H1 (cell line): ENCODE measurements at regions not wholly inside any gene's neighbourhood (a gene's known extent, or its start where the extent isn't known, plus 50 kb on each side); places are given as distances from the start of the nearest gene placed in this dataset.

Experiments used
- CTCF ChIA-PET: fragments of 300-600 bp; sonication (Branson Sonifier 250); formaldehyde crosslinking; loops from one replicate; lab custom pipeline; 2021; ENCODE audit not compliant: partially characterized antibody; lab: Charles Lee
- POLR2A ChIA-PET: fragments of 300-600 bp; sonication (Branson Sonifier 250); formaldehyde crosslinking; loops from one replicate; lab custom pipeline; 2021; ENCODE audit warnings: inconsistent platforms; ENCODE audit not compliant: partially characterized antibody; lab: Charles Lee
- DNase-seq, 2 experiments: peaks; one replicate each; pipeline versions ENCODE4 v3.0.0 to v3.0.0-alpha.2; 2010 to 2022; ENCODE audit warnings: low spot score in 2 of 2, low read depth in 1 of 2, mixed read lengths in 1 of 2
- FAIRE-seq: peaks from 2 replicates; lab custom pipeline; 2011; peaks lifted over from hg19 to GRCh38; lab: Jason Lieb, UNC
- H2AFZ ChIP-seq: 2 replicates; pipeline ENCODE4 v1.8.1; 2012; ENCODE audit warnings: low read length, inconsistent platforms
- H2AK5ac ChIP-seq: 2 replicates; pipeline ENCODE4 v1.6.1; 2013; ENCODE audit warnings: low read depth, low read length
- H2BK120ac ChIP-seq: replicated peaks from 2 replicates; pipeline ENCODE3; 2013; ENCODE audit warnings: low read depth, low read length, inconsistent platforms
- H2BK12ac ChIP-seq: 2 replicates; pipeline ENCODE4 v1.6.1; 2013; ENCODE audit warnings: low read depth, low read length
- H2BK15ac ChIP-seq: 2 replicates; pipeline ENCODE4 v1.6.1; 2013; ENCODE audit warnings: low read length
- H2BK20ac ChIP-seq: 2 replicates; pipeline ENCODE4 v1.6.1; 2013; ENCODE audit warnings: low read length
- H2BK5ac ChIP-seq: 2 replicates; pipeline ENCODE4 v1.6.1; 2013; ENCODE audit warnings: low read depth, low read length
- H3K14ac ChIP-seq: 2 replicates; pipeline ENCODE4 v1.6.1; 2013; ENCODE audit warnings: inconsistent platforms; ENCODE audit not compliant: insufficient read length
- H3K18ac ChIP-seq: 2 replicates; pipeline ENCODE4 v1.6.1; 2013; ENCODE audit warnings: low read length; ENCODE audit errors: extremely low read depth
- H3K23ac ChIP-seq: 2 replicates; pipeline ENCODE4 v1.6.1; 2013; ENCODE audit warnings: inconsistent platforms; ENCODE audit not compliant: insufficient read length
- H3K23me2 ChIP-seq: 2 replicates; pipeline ENCODE4 v1.6.1; 2013; ENCODE audit warnings: low read depth, low read length
- H3K27ac ChIP-seq: 2 replicates; pipeline ENCODE4 v1.6.1; 2011; ENCODE audit warnings: low read depth, low read length, inconsistent platforms
- H3K27me3 ChIP-seq, 4 experiments: replicated peaks in 1 of 4; 1 replicate in 1 of 4; 2 replicates in 3 of 4; pipeline versions ENCODE4 v1.6.1 to v1.8.1; 2011 to 2013; ENCODE audit warnings: low read length in 3 of 4, mild to moderate bottlenecking in 3 of 4, inconsistent platforms in 2 of 4, mixed read lengths in 2 of 4, moderate library complexity in 1 of 4; ENCODE audit not compliant: control insufficient read depth in 3 of 4, insufficient read depth in 3 of 4; ENCODE audit errors: extremely low read depth in 1 of 4
- H3K36me3 ChIP-seq, 4 experiments: 2 replicates each; pipeline versions ENCODE4 v1.6.1 to v1.8.1; 2011 to 2013; ENCODE audit warnings: mild to moderate bottlenecking in 4 of 4, low read length in 3 of 4, moderate library complexity in 2 of 4, control low read depth in 1 of 4, inconsistent platforms in 1 of 4; ENCODE audit not compliant: insufficient read depth in 4 of 4, control insufficient read depth in 2 of 4
- H3K4ac ChIP-seq: replicated peaks from 2 replicates; pipeline ENCODE3; 2013; ENCODE audit warnings: low read length, low read depth, mixed read lengths, inconsistent platforms; ENCODE audit not compliant: insufficient read length
- H3K4me1 ChIP-seq, 4 experiments: replicated peaks in 1 of 4; 1 replicate in 1 of 4; 2 replicates in 3 of 4; pipeline versions ENCODE4 v1.6.1 to v1.8.1; 2011 to 2013; ENCODE audit warnings: low read length in 3 of 4, inconsistent platforms in 2 of 4, mixed read lengths in 1 of 4; ENCODE audit not compliant: insufficient read depth in 4 of 4, control insufficient read depth in 3 of 4
- H3K4me2 ChIP-seq, 2 experiments: 2 replicates each; pipeline versions ENCODE4 v1.6.1 to v1.8.1; 2011 to 2013; ENCODE audit warnings: low read depth in 2 of 2, low read length in 2 of 2, control low read depth in 1 of 2, inconsistent platforms in 1 of 2, mild to moderate bottlenecking in 1 of 2; ENCODE audit not compliant: insufficient read depth in 1 of 2
- H3K4me3 ChIP-seq, 4 experiments: fragments of 200-600, 300-600 bp in 1 of 4; sonication (generic), shearing (Covaris generic), sonication (Bioruptor Twin) in 1 of 4; 2 replicates each; pipeline versions ENCODE4 v1.5.1 to v1.8.1; 2011 to 2016; ENCODE audit warnings: low read length in 4 of 4, low read depth in 3 of 4, control low read depth in 2 of 4, inconsistent platforms in 2 of 4, mild to moderate bottlenecking in 2 of 4, mixed read lengths in 1 of 4, moderate library complexity in 1 of 4; ENCODE audit not compliant: insufficient read depth in 2 of 4; ENCODE audit errors: extremely low read depth in 1 of 4
- H3K56ac ChIP-seq: replicated peaks from 2 replicates; pipeline ENCODE3; 2013; ENCODE audit warnings: low read depth, mild to moderate bottlenecking, mixed read lengths, low read length, inconsistent platforms; ENCODE audit not compliant: insufficient read length
- H3K79me1 ChIP-seq: 2 replicates; pipeline ENCODE4 v1.6.1; 2013; ENCODE audit warnings: low read depth, low read length, control low read depth
- H3K79me2 ChIP-seq, 2 experiments: 2 replicates each; pipeline versions ENCODE4 v1.6.1 to v1.8.1; 2012 to 2013; ENCODE audit warnings: low read length in 2 of 2, mild to moderate bottlenecking in 2 of 2, inconsistent platforms in 1 of 2; ENCODE audit not compliant: insufficient read depth in 2 of 2, control insufficient read depth in 1 of 2
- H3K9ac ChIP-seq, 4 experiments: replicated peaks in 1 of 4; 1 replicate in 1 of 4; 2 replicates in 3 of 4; pipeline versions ENCODE4 v1.6.1 to v1.8.1; 2011 to 2013; ENCODE audit warnings: low read depth in 3 of 4, low read length in 3 of 4, control low read depth in 2 of 4, mild to moderate bottlenecking in 2 of 4, moderate library complexity in 2 of 4, inconsistent platforms in 1 of 4; ENCODE audit errors: extremely low read depth in 1 of 4
- H3K9me3 ChIP-seq, 2 experiments: 2 replicates each; pipeline versions ENCODE4 v1.6.1 to v1.8.1; 2012 to 2013; ENCODE audit warnings: mild to moderate bottlenecking in 2 of 2, moderate library complexity in 2 of 2, control low read depth in 1 of 2, inconsistent platforms in 1 of 2, low read depth in 1 of 2, low read length in 1 of 2, mixed read lengths in 1 of 2; ENCODE audit not compliant: insufficient read depth in 2 of 2
- H4K20me1 ChIP-seq, 2 experiments: replicated peaks in 1 of 2; 2 replicates each; pipeline versions ENCODE3 to v1.8.1; 2011 to 2013; ENCODE audit warnings: inconsistent platforms in 2 of 2, low read length in 2 of 2, mild to moderate bottlenecking in 1 of 2; ENCODE audit not compliant: insufficient read depth in 2 of 2, control insufficient read depth in 1 of 2
- H4K5ac ChIP-seq: 2 replicates; pipeline ENCODE4 v1.6.1; 2013; ENCODE audit warnings: low read length, low read depth, mixed read lengths, inconsistent platforms; ENCODE audit not compliant: insufficient read length
- H4K8ac ChIP-seq: 2 replicates; pipeline ENCODE4 v1.8.0; 2013; ENCODE audit warnings: mild to moderate bottlenecking, moderate library complexity, low read length, inconsistent platforms; ENCODE audit not compliant: insufficient read depth; ENCODE audit errors: extremely low read depth
- H4K91ac ChIP-seq: replicated peaks from 2 replicates; pipeline ENCODE3; 2013; ENCODE audit warnings: low read length, mixed read lengths, inconsistent platforms; ENCODE audit not compliant: insufficient read length
- ASH2L ChIP-seq: fragments of 200-600, 300-600 bp; sonication (generic); IDR thresholded peaks from one replicate; pipeline ENCODE4 v1.7.1; 2017; ENCODE audit warnings: low read length
- BACH1 ChIP-seq: IDR thresholded peaks from 2 replicates; pipeline ENCODE4 v1.6.1; 2012; ENCODE audit warnings: low read length, improper control_type of control experiment
- BCL11A ChIP-seq, 2 experiments: IDR thresholded peaks; one replicate each; pipeline ENCODE4 v1.6.1; 2011; ENCODE audit warnings: low read depth in 2 of 2, low read length in 2 of 2, mild to moderate bottlenecking in 2 of 2
- CHD2 ChIP-seq: IDR thresholded peaks from 2 replicates; pipeline ENCODE4 v1.6.1; 2012; ENCODE audit warnings: low read length, improper control_type of control experiment
- EGR1 ChIP-seq: IDR thresholded peaks from 2 replicates; pipeline ENCODE4 v1.6.1; 2011; ENCODE audit warnings: low read depth, low read length, borderline replicate concordance
- EP300 ChIP-seq, 2 experiments: IDR thresholded peaks; 1 replicate in 1 of 2; 2 replicates in 1 of 2; pipeline ENCODE4 v1.6.1; 2011 to 2012; ENCODE audit warnings: low read depth in 2 of 2, low read length in 2 of 2, mild to moderate bottlenecking in 2 of 2, borderline replicate concordance in 1 of 2, inconsistent platforms in 1 of 2, moderate library complexity in 1 of 2
- GTF2F1 ChIP-seq: IDR thresholded peaks from 2 replicates; pipeline ENCODE4 v1.6.1; 2012; ENCODE audit warnings: low read depth, low read length, improper control_type of control experiment, borderline replicate concordance
- KDM1A ChIP-seq: fragments of 200-600, 300-600 bp; sonication (generic); IDR thresholded peaks from 2 replicates; pipeline ENCODE4 v1.7.1; 2016; ENCODE audit warnings: mild to moderate bottlenecking, low read length, borderline replicate concordance
- MAFK ChIP-seq: IDR thresholded peaks from 2 replicates; pipeline ENCODE4 v1.6.1; 2012; ENCODE audit warnings: low read depth, mild to moderate bottlenecking, improper control_type of control experiment, low read length
- PHF8 ChIP-seq: fragments of 200-600 bp; sonication (generic); conservative IDR thresholded peaks from 2 replicates; pipeline ENCODE4 v1.7.1; 2012; ENCODE audit warnings: low read depth, mild to moderate bottlenecking, inconsistent platforms, low read length, moderate library complexity
- POLR2A ChIP-seq, 2 experiments: IDR thresholded peaks; 1 replicate in 1 of 2; 2 replicates in 1 of 2; pipeline ENCODE4 v1.6.1; 2011; ENCODE audit warnings: low read depth in 2 of 2, low read length in 2 of 2, mild to moderate bottlenecking in 2 of 2; ENCODE audit errors: control extremely low read depth in 1 of 2
- POU5F1 ChIP-seq: IDR thresholded peaks from 2 replicates; pipeline ENCODE4 v1.6.1; 2011; ENCODE audit warnings: low read depth, mild to moderate bottlenecking, low read length, moderate library complexity
- RFX5 ChIP-seq: IDR thresholded peaks from 2 replicates; pipeline ENCODE4 v1.6.1; 2011; ENCODE audit warnings: low read depth, low read length, improper control_type of control experiment, borderline replicate concordance
- WGBS, 2 experiments: shearing (Covaris generic) in 1 of 2; methylation state at CpG; one replicate each; pipeline versions ENCODE4 v1.1.6 to v1.1.7; 2013 to 2015; ENCODE audit warnings: low lambda C conversion rate in 2 of 2, mixed read lengths in 2 of 2, inconsistent platforms in 1 of 2, low coverage in 1 of 2, missing lambda C conversion rate in 1 of 2; ENCODE audit not compliant: insufficient replicate concordance in 2 of 2, insufficient coverage in 1 of 2, insufficient read length in 1 of 2; ENCODE audit errors: extremely low coverage in 1 of 2, missing lambda C conversion rate in 1 of 2; 5-methylcytosine and 5-hydroxymethylcytosine counted together
- TF ChIP-seq, protein P1 (sequence below): IDR thresholded peaks from 2 replicates; pipeline ENCODE4 v1.6.1; 2012; ENCODE audit warnings: inconsistent platforms
- TF ChIP-seq, protein P2 (sequence below): IDR thresholded peaks from 2 replicates; pipeline ENCODE4 v1.6.1; 2011; ENCODE audit warnings: low read depth, mild to moderate bottlenecking, low read length; ENCODE audit not compliant: insufficient read depth

GRCh38 chr4:156695163-156695562, 276.4 kb downstream of the PDGFC start:
- no peak overlapping the region for H3K18ac ChIP-seq
- 83% methylated on average over 7 of the region's 7 CpGs; no CpG with 5 or more reads in 1 of the 2 experiments for WGBS, 2 experiments
- H2BK5ac ChIP-seq, result no peak overlapping the region
- FAIRE-seq, result no peak
- no peak overlapping the region for H2BK20ac ChIP-seq
- no peaks in the 10 kb centered on the region for H3K23me2 ChIP-seq
- no peaks in the 10 kb centered on the region for H3K79me1 ChIP-seq
- H4K91ac ChIP-seq, result no peak overlapping the region
- H3K14ac ChIP-seq, result no peak overlapping the region
- no peak overlapping the region for H3K4me3 ChIP-seq
- H2BK12ac ChIP-seq, result no peak overlapping the region
- no peak overlapping the region for H3K4me2 ChIP-seq
- H3K23ac ChIP-seq, result no peak overlapping the region
- H4K8ac ChIP-seq, result no peak overlapping the region
- POLR2A ChIA-PET, result no interaction called here
- no peak overlapping the region for H3K9ac ChIP-seq
- no peaks in the 10 kb centered on the region for H3K79me2 ChIP-seq
- H2AFZ ChIP-seq, result no peak overlapping the region
- no peak for DNase-seq
- H3K9me3 ChIP-seq, result no peaks in the 10 kb centered on the region
- no peak overlapping the region for H2BK120ac ChIP-seq
- H2BK15ac ChIP-seq, result no peak overlapping the region
- H4K20me1 ChIP-seq, result no peaks in the 10 kb centered on the region
- no peak overlapping the region for H3K4ac ChIP-seq
- CTCF ChIA-PET, result interaction anchor here (0.8 to 1.2 kb wide), 2 partner anchors 20 to 350 kb away, joined by 3 read pairs; no protein-coding TSS in a partner anchor
- no peaks in the 10 kb centered on the region for H3K36me3 ChIP-seq
- no peak overlapping the region for H2AK5ac ChIP-seq
- H3K27ac ChIP-seq, result no peak overlapping the region
- no peak overlapping the region for H4K5ac ChIP-seq
- no peaks in the 10 kb centered on the region for H3K4me1 ChIP-seq
- H3K27me3 ChIP-seq, result no peaks in the 10 kb centered on the region
- no peak overlapping the region for H3K56ac ChIP-seq
- TF ChIP-seq CHD2 (no peak), POLR2A (IDR thresholded peaks at IDR 0.05; ENCODE audit: control extremely low read depth in 1 of 2, low read depth in 2 of 2, low read length in 2 of 2) (no peak), ASH2L (no peak), GTF2F1 (no peak), BACH1 (no peak), RFX5 (no peak), BCL11A (IDR thresholded peaks at IDR 0.05; ENCODE audit: low read depth in 2 of 2, low read length in 2 of 2) (no peak), POU5F1 (no peak), KDM1A (no peak), EGR1 (no peak), MAFK (no peak), EP300 (IDR thresholded peaks at IDR 0.05; ENCODE audit: borderline replicate concordance in 1 of 2, low read depth in 2 of 2, low read length in 2 of 2) (no peak), PHF8 (no peak)
- TF ChIP-seq, protein P1, sequence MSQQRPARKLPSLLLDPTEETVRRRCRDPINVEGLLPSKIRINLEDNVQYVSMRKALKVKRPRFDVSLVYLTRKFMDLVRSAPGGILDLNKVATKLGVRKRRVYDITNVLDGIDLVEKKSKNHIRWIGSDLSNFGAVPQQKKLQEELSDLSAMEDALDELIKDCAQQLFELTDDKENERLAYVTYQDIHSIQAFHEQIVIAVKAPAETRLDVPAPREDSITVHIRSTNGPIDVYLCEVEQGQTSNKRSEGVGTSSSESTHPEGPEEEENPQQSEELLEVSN, result no peak
- TF ChIP-seq, protein P2, sequence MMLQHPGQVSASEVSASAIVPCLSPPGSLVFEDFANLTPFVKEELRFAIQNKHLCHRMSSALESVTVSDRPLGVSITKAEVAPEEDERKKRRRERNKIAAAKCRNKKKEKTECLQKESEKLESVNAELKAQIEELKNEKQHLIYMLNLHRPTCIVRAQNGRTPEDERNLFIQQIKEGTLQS, result no peak
